ENCODE measurements at regions not wholly inside any gene's neighbourhood (a gene's known extent, or its start where the extent isn't known, plus 50 kb on each side); places are given as distances from the start of the nearest gene placed in this dataset.

- WGBS (ENCODE audit: insufficient coverage, low coverage, missing lambda C conversion rate): 0% methylated on average over 3 of the region's 3 CpGs
- Histone ChIP-seq H3K36me3 (ENCODE audit: control insufficient read depth, insufficient read depth, low read length) (no peaks in the 10 kb centered on the region), H2AFZ (ENCODE audit: low read depth, low read length) (no peak overlapping the region), H3K27ac (ENCODE audit: extremely low read depth, low read depth, low read length) (no peak overlapping the region), H3K9ac (ENCODE audit: insufficient read depth in 1 of 2, low read depth in 2 of 2, low read length in 2 of 2) (no peak overlapping the region), H3K79me2 (ENCODE audit: control insufficient read depth, insufficient read depth, low read length) (no peaks in the 10 kb centered on the region), H4K20me1 (replicated peaks; ENCODE audit: control insufficient read depth, insufficient read depth, low read length) (no peaks in the 10 kb centered on the region), H3K27me3 (ENCODE audit: control insufficient read depth in 2 of 2, insufficient read depth in 2 of 2, low read length in 2 of 2) (peaks cover 0 to 5% of the 10 kb centered on the region in 2 experiments; a peak in 1 of 5 replicates), H3K4me3 (no peak overlapping the region), H3K4me1 (replicated peaks in 1 of 2; ENCODE audit: control insufficient read depth in 2 of 2, insufficient read depth in 2 of 2, low read length in 2 of 2) (no peaks in the 10 kb centered on the region), H3K9me3 (replicated peaks; ENCODE audit: control insufficient read depth, insufficient read depth, low read depth, low read length) (no peaks in the 10 kb centered on the region), H3K4me2 (ENCODE audit: insufficient read depth, low read length) (no peak overlapping the region), H3K9me1 (ENCODE audit: control insufficient read depth, insufficient read depth, low read length) (no peaks in the 10 kb centered on the region)
- in situ Hi-C loops (cut with MboI) (no loop called here), intact Hi-C loops (cut with micrococcal nuclease) (no loop called here)
- TF ChIP-seq RERE (CRISPR knock-in tag; IDR thresholded peaks at IDR 0.05; ENCODE audit: borderline replicate concordance): no peak
- TF ChIP-seq ZC3H4 (CRISPR knock-in tag; IDR thresholded peaks at IDR 0.05; ENCODE audit: borderline replicate concordance): no peak
- no peak for TF ChIP-seq ZNF583 (CRISPR knock-in tag; IDR thresholded peaks at IDR 0.05)
- no peak for TF ChIP-seq ZNF24 (IDR thresholded peaks at IDR 0.05)
- TF ChIP-seq PURB (CRISPR knock-in tag; IDR thresholded peaks at IDR 0.05; ENCODE audit: low read depth): no peak
- no peak for TF ChIP-seq ZNF263 (CRISPR knock-in tag; IDR thresholded peaks at IDR 0.05; ENCODE audit: borderline replicate concordance)
- TF ChIP-seq SPI1 (IDR thresholded peaks at IDR 0.05; ENCODE audit: borderline replicate concordance, low read depth, low read length): no peak
- no peak for TF ChIP-seq USF1 (CRISPR knock-in tag; IDR thresholded peaks at IDR 0.05)
- no peak for TF ChIP-seq ZBTB12 (CRISPR knock-in tag; IDR thresholded peaks at IDR 0.05)
- TF ChIP-seq MCM3 (IDR thresholded peaks at IDR 0.05): no peak
- TF ChIP-seq NRF1 (conservative IDR thresholded peaks at IDR 0.05 in 1 of 2, IDR thresholded peaks at IDR 0.05 in 1 of 2): no peak
- TF ChIP-seq NR1H2 (CRISPR knock-in tag; IDR thresholded peaks at IDR 0.05): no peak
- no peak for TF ChIP-seq RBM14 (IDR thresholded peaks at IDR 0.05; ENCODE audit: borderline replicate concordance, insufficient read depth, low read depth, low read length)
- no peak for TF ChIP-seq ELK3 (CRISPR knock-in tag; IDR thresholded peaks at IDR 0.05)
- TF ChIP-seq COPS2 (conservative IDR thresholded peaks at IDR 0.05): no peak
- no peak for TF ChIP-seq POLR3A (IDR thresholded peaks at IDR 0.05; ENCODE audit: borderline replicate concordance, extremely low read depth, insufficient read depth, insufficient read length)
- no peak for TF ChIP-seq ZFP30 (CRISPR knock-in tag; IDR thresholded peaks at IDR 0.05; ENCODE audit: borderline replicate concordance)
- no peak for FAIRE-seq
- no TSS peak for BruUV-seq (replicated peaks)
- no peak for ATAC-seq
- ChIA-PET CTCF (ENCODE audit: low intra/inter-chr PET ratio) (no interaction called here), POLR2A (no interaction called here)
- no peak for DNase-seq (ENCODE audit: extremely low read depth in 1 of 4, low spot score in 3 of 4)
These were observed 95.0 kb downstream of the BOD1L2 start for GRCh38 chr18:57241869-57242268.
